ENCODE measurements at regions not wholly inside any gene's neighbourhood (a gene's known extent, or its start where the extent isn't known, plus 50 kb on each side); places are given as distances from the start of the nearest gene placed in this dataset.
A peak's percentile ranks its signal among the peaks of the same experiment; 100 is the strongest.
"Not testable (repeated sequence)": the region's sequence is repeated elsewhere in the genome, so short reads cannot be mapped to it uniquely, and the experiment has no call there.

GRCh38 chr10:9138829-9139228 is 1084.3 kb downstream of the GATA3 start:
- not testable (repeated sequence) for ATAC-seq; DNase-seq (ENCODE audit: low spot score)

- no peak for ATAC-seq
- DNase-seq (ENCODE audit: low spot score), result no peak
Observed at GRCh38 chr10:9140373-9140772, 1085.9 kb downstream of the GATA3 start.

- no peak for ATAC-seq
- DNase-seq (ENCODE audit: low spot score), result no peak
Observed at GRCh38 chr10:9147475-9147874, 1093.0 kb downstream of the GATA3 start.

- DNase-seq (ENCODE audit: low spot score) (no peak), ATAC-seq (no peak)
Observed at GRCh38 chr10:9149134-9149533, 1094.6 kb downstream of the GATA3 start.

- ATAC-seq; DNase-seq (ENCODE audit: low spot score): not testable (repeated sequence)
Observed at GRCh38 chr10:9153057-9153456, 1098.6 kb downstream of the GATA3 start.

GRCh38 chr10:9157656-9158055 is 1103.2 kb downstream of the GATA3 start:
- DNase-seq (ENCODE audit: low spot score) (no peak), ATAC-seq (no peak)

GRCh38 chr10:9158675-9159074 is 1104.2 kb downstream of the GATA3 start:
- no peak for ATAC-seq
- DNase-seq (ENCODE audit: low spot score), result no peak

- no peak for DNase-seq (ENCODE audit: low spot score)
- ATAC-seq, result no peak
Observed at GRCh38 chr10:9160275-9160674, 1105.8 kb downstream of the GATA3 start.

- DNase-seq (ENCODE audit: low spot score), result no peak
- ATAC-seq, result no peak
Observed at GRCh38 chr10:9163699-9164098, 1109.2 kb downstream of the GATA3 start.

- ATAC-seq, result no peak
- no peak for DNase-seq (ENCODE audit: low spot score)
Observed at GRCh38 chr10:9166770-9167169, 1112.3 kb downstream of the GATA3 start.

- DNase-seq (ENCODE audit: low spot score), result no peak
- ATAC-seq, result no peak
Observed at GRCh38 chr10:9172276-9172675, 1117.8 kb downstream of the GATA3 start.

GRCh38 chr10:9175200-9175599 is 1120.7 kb downstream of the GATA3 start:
- no peak for ATAC-seq
- DNase-seq (ENCODE audit: low spot score), result no peak

- not testable (repeated sequence) for DNase-seq (ENCODE audit: low spot score); ATAC-seq
Observed at GRCh38 chr10:9183197-9183880, 1128.9 kb downstream of the GATA3 start.

GRCh38 chr10:9188022-9188810 is 1133.7 kb downstream of the GATA3 start:
- DNase-seq (ENCODE audit: low spot score) (no peak), ATAC-seq (no peak)

- no peak for ATAC-seq
- DNase-seq (ENCODE audit: low spot score), result no peak
Observed at GRCh38 chr10:9189448-9189847, 1135.0 kb downstream of the GATA3 start.

GRCh38 chr10:9193120-9193519 is 1138.6 kb downstream of the GATA3 start:
- no peak for DNase-seq (ENCODE audit: low spot score)
- ATAC-seq, result no peak

GRCh38 chr10:9195385-9195784 is 1140.9 kb downstream of the GATA3 start:
- ATAC-seq, result no peak
- no peak for DNase-seq (ENCODE audit: low spot score)

GRCh38 chr10:9198611-9199010 is 1144.1 kb downstream of the GATA3 start:
- no peak for DNase-seq (ENCODE audit: low spot score)
- ATAC-seq, result no peak

GRCh38 chr10:9205558-9205957 is 1151.1 kb downstream of the GATA3 start:
- no peak for DNase-seq (ENCODE audit: low spot score)
- ATAC-seq, result no peak

- ATAC-seq (peak; percentile 92), DNase-seq (ENCODE audit: low spot score) (peak; percentile 52)
Observed at GRCh38 chr10:9209105-9209798, 1154.8 kb downstream of the GATA3 start.

- DNase-seq (ENCODE audit: low spot score), result no peak
- ATAC-seq, result no peak
Observed at GRCh38 chr10:9211228-9211627, 1156.7 kb downstream of the GATA3 start.

GRCh38 chr10:9214618-9215017 is 1160.1 kb downstream of the GATA3 start:
- no peak for ATAC-seq
- no peak for DNase-seq (ENCODE audit: low spot score)

All from left lobe of liver (tissue), 2 donors.